ENCODE measurements at regions not wholly inside any gene's neighbourhood (a gene's known extent, or its start where the extent isn't known, plus 50 kb on each side); places are given as distances from the start of the nearest gene placed in this dataset.

DNA sequence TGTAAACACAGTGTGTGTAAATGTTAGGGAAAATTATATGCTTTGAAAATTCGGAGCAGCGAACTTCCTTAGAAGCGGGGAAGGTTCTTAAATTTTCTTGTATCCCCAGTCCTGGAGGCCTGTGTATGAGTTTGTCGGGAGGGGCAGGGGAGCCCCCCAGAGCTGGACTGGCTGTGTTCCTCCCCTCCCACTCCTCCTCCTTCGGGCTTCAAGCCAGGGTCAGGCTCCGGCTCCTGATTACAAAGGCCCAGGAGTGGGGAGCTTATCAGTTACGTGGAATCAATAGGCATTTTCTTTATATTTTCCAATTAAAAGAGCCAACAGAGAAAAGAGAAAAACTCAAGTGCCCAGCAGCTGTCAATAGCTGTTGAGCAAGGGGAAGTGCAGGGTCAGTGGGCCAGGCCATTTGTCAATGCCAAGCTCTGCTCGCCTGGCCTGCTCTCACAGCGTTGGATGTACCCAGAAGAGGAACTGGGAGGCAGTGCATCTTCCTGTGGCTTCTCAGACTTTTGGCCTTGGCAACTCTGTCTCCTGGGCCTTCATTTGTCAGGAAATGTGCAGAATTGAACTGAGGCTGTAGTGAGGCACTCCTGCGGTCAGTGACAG lies 156.9 kb upstream of the PCBD1 start:
- Mint-ChIP-seq H3K36me3 (no peaks in the 10 kb centered on the region), H3K27ac (no peak overlapping the region), H3K27me3 (peaks cover 6 to 10% of the 10 kb centered on the region in 2 donors), H3K4me1 (no peaks in the 10 kb centered on the region), H3K4me3 (no peak overlapping the region), H3K9me3 (no peaks in the 10 kb centered on the region)
- no peak for ATAC-seq (replicated peaks in 1 of 4)
- POLR2A ChIA-PET: no interaction called here
- DNase-seq: peak in 1 of 35 experiments; percentile 14
- Histone ChIP-seq H3K27me3 (replicated peaks in 1 of 2; ENCODE audit: control insufficient read depth in 2 of 2, extremely low read depth in 1 of 2, insufficient read depth in 2 of 2, low read length in 1 of 2) (peaks cover 0 to 29% of the 10 kb centered on the region in 2 experiments), H3K27ac (ENCODE audit: low read length) (no peak overlapping the region), H3K9me3 (no peaks in the 10 kb centered on the region), H3K4me3 (ENCODE audit: control insufficient read depth in 1 of 2, extremely low read depth in 1 of 2, low read length in 1 of 2) (no peak overlapping the region), H3K36me3 (ENCODE audit: control insufficient read depth in 2 of 2, extremely low read depth in 1 of 2, insufficient read depth in 1 of 2, low read length in 1 of 2) (no peaks in the 10 kb centered on the region), H3K4me1 (ENCODE audit: control insufficient read depth in 1 of 2, extremely low read depth in 1 of 2, insufficient read depth in 2 of 2, low read length in 2 of 2) (no peaks in the 10 kb centered on the region)
- CTCF ChIA-PET: no interaction called here
- WGBS (ENCODE audit: insufficient coverage): 66% methylated on average over 3 of the region's 10 CpGs

DNA sequence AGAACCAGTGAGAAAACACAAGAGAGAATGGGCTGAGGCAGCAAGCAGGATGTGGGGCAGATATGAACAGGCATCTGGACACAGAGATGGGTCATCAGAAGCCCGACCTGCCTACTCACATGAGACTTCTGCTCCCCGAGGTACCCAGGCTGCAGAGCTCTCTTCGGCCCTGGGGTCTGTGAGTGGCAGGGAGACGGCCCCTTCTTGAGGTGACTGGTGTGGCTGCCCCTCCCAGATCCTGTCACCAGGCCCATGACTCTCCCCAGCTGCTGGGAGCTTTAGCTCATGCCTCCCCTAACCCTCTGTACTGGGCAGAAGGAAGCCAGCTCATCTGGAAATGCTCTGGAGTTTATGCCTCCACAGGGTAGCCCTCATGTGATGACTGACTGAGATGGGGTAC lies 157.6 kb upstream of the PCBD1 start:
- Histone ChIP-seq H3K9me3 (no peaks in the 10 kb centered on the region), H3K27ac (ENCODE audit: low read length) (no peak overlapping the region), H3K27me3 (replicated peaks in 1 of 2; ENCODE audit: control insufficient read depth in 2 of 2, extremely low read depth in 1 of 2, insufficient read depth in 2 of 2, low read length in 1 of 2) (peaks cover 0 to 31% of the 10 kb centered on the region in 2 experiments), H3K4me3 (ENCODE audit: control insufficient read depth in 1 of 2, extremely low read depth in 1 of 2, low read length in 1 of 2) (no peak overlapping the region), H3K4me1 (ENCODE audit: control insufficient read depth in 1 of 2, extremely low read depth in 1 of 2, insufficient read depth in 2 of 2, low read length in 2 of 2) (no peaks in the 10 kb centered on the region), H3K36me3 (ENCODE audit: control insufficient read depth in 2 of 2, extremely low read depth in 1 of 2, insufficient read depth in 1 of 2, low read length in 1 of 2) (no peaks in the 10 kb centered on the region)
- Mint-ChIP-seq H3K4me1 (no peaks in the 10 kb centered on the region), H3K27ac (no peak overlapping the region), H3K36me3 (no peaks in the 10 kb centered on the region), H3K4me3 (no peak overlapping the region), H3K27me3 (peaks cover 10% of the 10 kb centered on the region in 2 donors), H3K9me3 (no peaks in the 10 kb centered on the region)
- no peak for DNase-seq
- no peak for ATAC-seq (replicated peaks in 1 of 4)
- ChIA-PET CTCF (no interaction called here), POLR2A (no interaction called here)
- WGBS (ENCODE audit: insufficient coverage): 55% methylated on average over 4 of the region's 4 CpGs

DNA sequence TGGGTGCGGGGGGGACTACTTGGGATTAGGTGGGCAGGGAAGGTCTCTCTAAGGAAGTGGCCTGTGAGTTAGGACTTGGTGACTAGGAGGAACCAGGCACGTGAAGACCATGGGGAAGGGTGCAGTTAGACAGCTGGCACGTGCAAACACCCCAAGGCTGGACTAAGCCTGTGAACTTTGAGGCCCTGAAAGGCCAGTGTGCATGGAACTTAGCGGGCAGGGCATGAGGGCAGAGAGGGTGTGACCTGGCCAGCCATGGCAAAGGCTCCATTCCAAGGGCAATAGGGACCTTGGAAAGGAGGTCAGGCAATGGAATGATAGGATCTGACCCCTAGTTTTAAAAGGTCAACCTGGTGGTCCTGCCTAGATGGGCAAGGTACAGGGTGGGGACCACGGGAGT lies 158.4 kb upstream of the PCBD1 start:
- no peak for DNase-seq
- POLR2A ChIA-PET: no interaction called here
- peaks cover 0 to 29% of the 10 kb centered on the region in 2 experiments for H3K27me3 ChIP-seq (replicated peaks in 1 of 2; ENCODE audit: control insufficient read depth in 2 of 2, extremely low read depth in 1 of 2, insufficient read depth in 2 of 2, low read length in 1 of 2)

GRCh38 chr10:71048971-71049615 lies 160.7 kb upstream of the PCBD1 start:
- H3K4me1 Mint-ChIP-seq: no peaks in the 10 kb centered on the region
- peaks cover 0 to 29% of the 10 kb centered on the region in 2 experiments for H3K27me3 ChIP-seq (replicated peaks in 1 of 2; ENCODE audit: control insufficient read depth in 2 of 2, extremely low read depth in 1 of 2, insufficient read depth in 2 of 2, low read length in 1 of 2)
- H3K27me3 Mint-ChIP-seq: peaks cover 11 to 12% of the 10 kb centered on the region in 2 donors
- POLR2A ChIA-PET: no interaction called here
- H3K4me1 ChIP-seq (ENCODE audit: control insufficient read depth in 1 of 2, extremely low read depth in 1 of 2, insufficient read depth in 2 of 2, low read length in 2 of 2): no peaks in the 10 kb centered on the region
- DNase-seq (no peak), ATAC-seq (replicated peaks in 1 of 4) (no peak)
- no peak overlapping the region for H3K27ac ChIP-seq (ENCODE audit: low read length)
- no peaks in the 10 kb centered on the region for H3K9me3 ChIP-seq
- no peak overlapping the region for H3K4me3 ChIP-seq (ENCODE audit: control insufficient read depth in 1 of 2, extremely low read depth in 1 of 2, low read length in 1 of 2)
- H3K36me3 Mint-ChIP-seq: no peaks in the 10 kb centered on the region
- H3K27ac Mint-ChIP-seq: no peak overlapping the region
- CTCF ChIA-PET: no interaction called here
- 73% methylated on average over 5 of the region's 6 CpGs for WGBS (ENCODE audit: insufficient coverage)
- H3K36me3 ChIP-seq (ENCODE audit: control insufficient read depth in 2 of 2, extremely low read depth in 1 of 2, insufficient read depth in 1 of 2, low read length in 1 of 2): no peaks in the 10 kb centered on the region
- no peak overlapping the region for H3K4me3 Mint-ChIP-seq
- H3K9me3 Mint-ChIP-seq: no peaks in the 10 kb centered on the region

More for the DNA sequence above, 158.4 kb upstream of the PCBD1 start:
- H3K4me3 Mint-ChIP-seq: no peak overlapping the region
- no peak overlapping the region for H3K27ac Mint-ChIP-seq
- WGBS (ENCODE audit: insufficient coverage): 82% methylated on average over 5 of the region's 5 CpGs
- CTCF ChIA-PET: no interaction called here
- no peaks in the 10 kb centered on the region for H3K36me3 Mint-ChIP-seq
- no peak for ATAC-seq (replicated peaks in 1 of 4)
- H3K4me3 ChIP-seq (ENCODE audit: control insufficient read depth in 1 of 2, extremely low read depth in 1 of 2, low read length in 1 of 2): no peak overlapping the region
- no peaks in the 10 kb centered on the region for H3K4me1 ChIP-seq (ENCODE audit: control insufficient read depth in 1 of 2, extremely low read depth in 1 of 2, insufficient read depth in 2 of 2, low read length in 2 of 2)
- no peaks in the 10 kb centered on the region for H3K9me3 Mint-ChIP-seq
- no peaks in the 10 kb centered on the region for H3K4me1 Mint-ChIP-seq
- no peaks in the 10 kb centered on the region for H3K36me3 ChIP-seq (ENCODE audit: control insufficient read depth in 2 of 2, extremely low read depth in 1 of 2, insufficient read depth in 1 of 2, low read length in 1 of 2)
- no peaks in the 10 kb centered on the region for H3K9me3 ChIP-seq
- H3K27me3 Mint-ChIP-seq: peaks cover 10 to 14% of the 10 kb centered on the region in 2 donors
- H3K27ac ChIP-seq (ENCODE audit: low read length): no peak overlapping the region

DNA sequence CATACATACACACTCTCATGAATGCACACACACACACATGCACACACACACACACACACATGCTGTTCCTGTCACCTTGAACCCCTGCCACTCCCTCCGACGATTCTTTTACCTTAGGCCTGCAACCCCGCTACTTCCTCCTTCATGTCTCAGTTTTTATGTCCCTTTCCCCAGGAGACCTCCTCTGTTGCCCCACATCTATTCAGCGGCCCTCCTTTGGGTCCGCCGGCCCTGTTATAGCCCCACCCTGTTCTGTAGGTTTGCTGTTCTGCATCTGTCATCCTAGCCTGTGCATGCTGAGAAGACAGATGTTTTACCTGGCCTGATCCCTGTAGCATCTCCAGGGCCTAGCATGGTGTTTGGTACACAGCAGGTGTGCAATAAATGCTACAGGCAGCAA lies 161.6 kb upstream of the PCBD1 start:
- CTCF ChIA-PET: no interaction called here

GRCh38 chr10:71052076-71052660 lies 160.2 kb upstream of the UNC5B start:
- H3K36me3 Mint-ChIP-seq: no peaks in the 10 kb centered on the region
- Histone ChIP-seq H3K4me3 (ENCODE audit: control insufficient read depth in 1 of 2, extremely low read depth in 1 of 2, low read length in 1 of 2) (no peak overlapping the region), H3K36me3 (ENCODE audit: control insufficient read depth in 2 of 2, extremely low read depth in 1 of 2, insufficient read depth in 1 of 2, low read length in 1 of 2) (no peaks in the 10 kb centered on the region), H3K27ac (ENCODE audit: low read length) (no peak overlapping the region), H3K4me1 (ENCODE audit: control insufficient read depth in 1 of 2, extremely low read depth in 1 of 2, insufficient read depth in 2 of 2, low read length in 2 of 2) (no peaks in the 10 kb centered on the region), H3K27me3 (replicated peaks in 1 of 2; ENCODE audit: control insufficient read depth in 2 of 2, extremely low read depth in 1 of 2, insufficient read depth in 2 of 2, low read length in 1 of 2) (peaks cover 0 to 27% of the 10 kb centered on the region in 2 experiments), H3K9me3 (no peaks in the 10 kb centered on the region)
- H3K27ac Mint-ChIP-seq: no peak overlapping the region
- DNase-seq (no peak), ATAC-seq (replicated peaks in 1 of 4) (no peak)
- ChIA-PET POLR2A (no interaction called here), CTCF (no interaction called here)
- 90% methylated on average over 9 of the region's 9 CpGs for WGBS (ENCODE audit: insufficient coverage)
- H3K9me3 Mint-ChIP-seq: no peaks in the 10 kb centered on the region
- H3K4me3 Mint-ChIP-seq: no peak overlapping the region
- H3K4me1 Mint-ChIP-seq: no peaks in the 10 kb centered on the region
- peaks cover 16% of the 10 kb centered on the region in 2 donors for H3K27me3 Mint-ChIP-seq

More for the DNA sequence above, 161.6 kb upstream of the PCBD1 start:
- Histone ChIP-seq H3K27me3 (replicated peaks in 1 of 2; ENCODE audit: control insufficient read depth in 2 of 2, extremely low read depth in 1 of 2, insufficient read depth in 2 of 2, low read length in 1 of 2) (peaks cover 0 to 29% of the 10 kb centered on the region in 2 experiments), H3K9me3 (no peaks in the 10 kb centered on the region), H3K36me3 (ENCODE audit: control insufficient read depth in 2 of 2, extremely low read depth in 1 of 2, insufficient read depth in 1 of 2, low read length in 1 of 2) (no peaks in the 10 kb centered on the region), H3K4me3 (ENCODE audit: control insufficient read depth in 1 of 2, extremely low read depth in 1 of 2, low read length in 1 of 2) (no peak overlapping the region), H3K27ac (ENCODE audit: low read length) (no peak overlapping the region), H3K4me1 (ENCODE audit: control insufficient read depth in 1 of 2, extremely low read depth in 1 of 2, insufficient read depth in 2 of 2, low read length in 2 of 2) (no peaks in the 10 kb centered on the region)
- WGBS (ENCODE audit: insufficient coverage): 85% methylated on average over 6 of the region's 6 CpGs
- Mint-ChIP-seq H3K9me3 (no peaks in the 10 kb centered on the region), H3K27me3 (peaks cover 12 to 16% of the 10 kb centered on the region in 2 donors), H3K4me1 (no peaks in the 10 kb centered on the region), H3K27ac (no peak overlapping the region), H3K4me3 (no peak overlapping the region), H3K36me3 (no peaks in the 10 kb centered on the region)
- no peak for DNase-seq
- POLR2A ChIA-PET: no interaction called here
- ATAC-seq (replicated peaks in 1 of 4): no peak
